ENCODE measurements at regions not wholly inside any gene's neighbourhood (a gene's known extent, or its start where the extent isn't known, plus 50 kb on each side); places are given as distances from the start of the nearest gene placed in this dataset.

GRCh38 chr4:71259280-71259679, 79.5 kb upstream of the SLC4A4 start:
- no peak for TF ChIP-seq CTCF (IDR thresholded peaks at IDR 0.05; ENCODE audit: extremely low read depth in 1 of 2, insufficient read depth in 1 of 2, low read depth in 1 of 2, low read length in 2 of 2)
- TF ChIP-seq POLR2A (IDR thresholded peaks at IDR 0.05; ENCODE audit: low read depth, low read length) = no peak
- no peak for TF ChIP-seq GATA2 (IDR thresholded peaks at IDR 0.05; ENCODE audit: insufficient read depth, insufficient read length, low read depth, low read length)
- TF ChIP-seq EZH2 (IDR thresholded peaks at IDR 0.05; ENCODE audit: borderline replicate concordance, low read depth, low read length, severe bottlenecking) = no peak
- TF ChIP-seq POLR2AphosphoS5 (IDR thresholded peaks at IDR 0.05; ENCODE audit: insufficient read depth, low read depth, low read length) = no peak
- TF ChIP-seq MAX (IDR thresholded peaks at IDR 0.05; ENCODE audit: insufficient read depth, insufficient read length) = no peak

Data from endothelial cell of umbilical vein (primary cell).